Activated T-helper 1 cell treated with anti-CD3 and anti-CD28 coated beads, Interleukin-12 subunit alpha, Interleukin-12 subunit beta, Interleukin-2, Interleukin-4 antibody, amounts not matched to agents 30 ng/mL and 10 ng/mL and 1 ng/mL, durations not matched to agents 14 hours and 24 hours and 36 hours (primary cell): ENCODE measurements at regions not wholly inside any gene's neighbourhood (a gene's known extent, or its start where the extent isn't known, plus 50 kb on each side); places are given as distances from the start of the nearest gene placed in this dataset.

Experiments
- DNase-seq: peaks from one replicate; pipeline ENCODE4 v3.0.0; 2021; ENCODE audit warnings: low spot score
- H3K27ac Mint-ChIP-seq: one replicate; pipeline ENCODE4 v1.8.0; 2021; ENCODE audit warnings: mild to moderate bottlenecking, mixed read lengths
- H3K27me3 Mint-ChIP-seq: one replicate; pipeline ENCODE4 v1.8.0; 2022; ENCODE audit warnings: mild to moderate bottlenecking, moderate library complexity, mixed read lengths; ENCODE audit not compliant: insufficient read depth
- H3K36me3 Mint-ChIP-seq: one replicate; pipeline ENCODE4 v1.8.0; 2021; ENCODE audit warnings: low read depth, mixed read lengths
- H3K4me1 Mint-ChIP-seq: one replicate; pipeline ENCODE4 v1.8.0; 2021; ENCODE audit warnings: low read depth, mixed read lengths
- H3K4me3 Mint-ChIP-seq: one replicate; pipeline ENCODE4 v1.8.0; 2021; ENCODE audit warnings: mild to moderate bottlenecking, moderate library complexity, mixed read lengths
- H3K9me3 Mint-ChIP-seq: one replicate; pipeline ENCODE4 v1.8.0; 2021; ENCODE audit warnings: mixed read lengths
- intact Hi-C: fragments of 100-400 bp; cut with micrococcal nuclease; formaldehyde crosslinking; loops from one replicate; pipeline ENCODE4 v1.15.1; 2024

- H3K36me3 Mint-ChIP-seq, result no peaks in the 10 kb centered on the region
- H3K27me3 Mint-ChIP-seq, result peaks cover 2% of the 10 kb centered on the region
- H3K4me1 Mint-ChIP-seq, result no peaks in the 10 kb centered on the region
- no peak overlapping the region for H3K4me3 Mint-ChIP-seq
- no peak overlapping the region for H3K27ac Mint-ChIP-seq
- intact Hi-C loops, result no loop called here
- H3K9me3 Mint-ChIP-seq, result peaks cover 3% of the 10 kb centered on the region
- DNase-seq, result no peak
Observed at GRCh38 chr6:169020821-169021220, 232.8 kb downstream of the THBS2 start.

GRCh38 chr6:169019727-169020491 lies 233.7 kb downstream of the THBS2 start:
- H3K27me3 Mint-ChIP-seq, result peaks cover 2% of the 10 kb centered on the region
- H3K36me3 Mint-ChIP-seq, result no peaks in the 10 kb centered on the region
- no peak overlapping the region for H3K27ac Mint-ChIP-seq
- H3K9me3 Mint-ChIP-seq, result peaks cover 10% of the 10 kb centered on the region
- intact Hi-C loops, result no loop called here
- no peak for DNase-seq
- no peaks in the 10 kb centered on the region for H3K4me1 Mint-ChIP-seq
- no peak overlapping the region for H3K4me3 Mint-ChIP-seq

GRCh38 chr6:169019111-169019510 lies 234.5 kb downstream of the THBS2 start:
- intact Hi-C loops, result no loop called here
- Mint-ChIP-seq H3K4me3 (no peak overlapping the region), H3K27me3 (peaks cover 2% of the 10 kb centered on the region), H3K9me3 (peaks cover 10% of the 10 kb centered on the region), H3K4me1 (no peaks in the 10 kb centered on the region), H3K36me3 (no peaks in the 10 kb centered on the region), H3K27ac (no peak overlapping the region)
- no peak for DNase-seq

- Mint-ChIP-seq H3K27me3 (peaks cover 2% of the 10 kb centered on the region), H3K27ac (no peak overlapping the region), H3K9me3 (peaks cover 6% of the 10 kb centered on the region), H3K4me3 (no peak overlapping the region), H3K4me1 (no peaks in the 10 kb centered on the region), H3K36me3 (no peaks in the 10 kb centered on the region)
- no peak for DNase-seq
- intact Hi-C loops, result no loop called here
Observed at GRCh38 chr6:169016758-169017157, 236.9 kb downstream of the THBS2 start.

GRCh38 chr6:169014211-169015197 lies 239.1 kb downstream of the THBS2 start:
- no peak overlapping the region for H3K4me3 Mint-ChIP-seq
- peaks cover 2% of the 10 kb centered on the region for H3K27me3 Mint-ChIP-seq
- H3K9me3 Mint-ChIP-seq, result peaks cover 6% of the 10 kb centered on the region
- no peak overlapping the region for H3K27ac Mint-ChIP-seq
- intact Hi-C loops, result no loop called here
- no peaks in the 10 kb centered on the region for H3K4me1 Mint-ChIP-seq
- no peaks in the 10 kb centered on the region for H3K36me3 Mint-ChIP-seq
- DNase-seq, result no peak

GRCh38 chr6:169009628-169010027 lies 244.0 kb downstream of the THBS2 start:
- Mint-ChIP-seq H3K27me3 (peaks cover 3% of the 10 kb centered on the region), H3K36me3 (no peaks in the 10 kb centered on the region)

GRCh38 chr6:169008641-169009257 lies 244.9 kb downstream of the THBS2 start:
- H3K4me3 Mint-ChIP-seq, result no peak overlapping the region
- no peaks in the 10 kb centered on the region for H3K9me3 Mint-ChIP-seq
- peaks cover 3% of the 10 kb centered on the region for H3K27me3 Mint-ChIP-seq
- H3K27ac Mint-ChIP-seq, result no peak overlapping the region
- H3K4me1 Mint-ChIP-seq, result no peaks in the 10 kb centered on the region
- intact Hi-C loops, result no loop called here
- no peaks in the 10 kb centered on the region for H3K36me3 Mint-ChIP-seq
- no peak for DNase-seq

More at GRCh38 chr6:169009628-169010027, 244.0 kb downstream of the THBS2 start:
- no peak overlapping the region for H3K27ac Mint-ChIP-seq
- no peak overlapping the region for H3K4me3 Mint-ChIP-seq
- no peaks in the 10 kb centered on the region for H3K9me3 Mint-ChIP-seq
- H3K4me1 Mint-ChIP-seq, result no peaks in the 10 kb centered on the region
- intact Hi-C loops, result no loop called here
- no peak for DNase-seq

GRCh38 chr6:169005166-169005565 lies 248.5 kb downstream of the THBS2 start:
- H3K27me3 Mint-ChIP-seq, result peaks cover 3% of the 10 kb centered on the region
- intact Hi-C loops, result no loop called here
- no peak for DNase-seq
- no peaks in the 10 kb centered on the region for H3K4me1 Mint-ChIP-seq
- H3K9me3 Mint-ChIP-seq, result no peaks in the 10 kb centered on the region
- H3K4me3 Mint-ChIP-seq, result no peak overlapping the region
- H3K36me3 Mint-ChIP-seq, result no peaks in the 10 kb centered on the region
- H3K27ac Mint-ChIP-seq, result no peak overlapping the region

GRCh38 chr6:169000022-169000421 lies 253.6 kb downstream of the THBS2 start:
- no peak for DNase-seq
- Mint-ChIP-seq H3K4me1 (no peaks in the 10 kb centered on the region), H3K36me3 (no peaks in the 10 kb centered on the region), H3K9me3 (no peaks in the 10 kb centered on the region), H3K4me3 (no peak overlapping the region), H3K27me3 (no peaks in the 10 kb centered on the region), H3K27ac (no peak overlapping the region)
- intact Hi-C loops, result no loop called here

- DNase-seq, result no peak
- intact Hi-C loops, result no loop called here
- no peaks in the 10 kb centered on the region for H3K9me3 Mint-ChIP-seq
Observed at GRCh38 chr6:168999392-168999791, 254.3 kb downstream of the THBS2 start.

GRCh38 chr6:168996356-168996625 lies 257.4 kb downstream of the THBS2 start:
- Mint-ChIP-seq H3K4me1 (no peaks in the 10 kb centered on the region), H3K27me3 (no peaks in the 10 kb centered on the region), H3K4me3 (no peak overlapping the region), H3K9me3 (no peaks in the 10 kb centered on the region), H3K27ac (no peak overlapping the region), H3K36me3 (no peaks in the 10 kb centered on the region)
- intact Hi-C loops, result no loop called here
- DNase-seq, result no peak

More at GRCh38 chr6:168999392-168999791, 254.3 kb downstream of the THBS2 start:
- no peaks in the 10 kb centered on the region for H3K4me1 Mint-ChIP-seq
- no peaks in the 10 kb centered on the region for H3K36me3 Mint-ChIP-seq
- no peak overlapping the region for H3K27ac Mint-ChIP-seq
- no peak overlapping the region for H3K4me3 Mint-ChIP-seq
- H3K27me3 Mint-ChIP-seq, result no peaks in the 10 kb centered on the region

GRCh38 chr6:168995526-168996355 lies 257.9 kb downstream of the THBS2 start:
- DNase-seq, result no peak
- Mint-ChIP-seq H3K4me1 (no peaks in the 10 kb centered on the region), H3K27me3 (no peaks in the 10 kb centered on the region), H3K36me3 (no peaks in the 10 kb centered on the region), H3K4me3 (no peak overlapping the region), H3K9me3 (no peaks in the 10 kb centered on the region), H3K27ac (no peak overlapping the region)
- intact Hi-C loops, result no loop called here
